Testis (tissue), 2 donors: ENCODE measurements at regions not wholly inside any gene's neighbourhood (a gene's known extent, or its start where the extent isn't known, plus 50 kb on each side); places are given as distances from the start of the nearest gene placed in this dataset.

Experiments
- CTCF ChIP-seq, 3 experiments: fragments of 450-650 bp in 2 of 3; fragments of 200-600 bp in 1 of 3; sonication (generic) in 1 of 3; IDR thresholded peaks; one replicate each; pipeline ENCODE4 v1.5.1; 2016 to 2019; ENCODE audit warnings: antibody characterized with exemption in 3 of 3, mild to moderate bottlenecking in 2 of 3, moderate library complexity in 1 of 3
- POLR2A ChIP-seq: fragments of 450-650 bp; IDR thresholded peaks from one replicate; pipeline ENCODE4 v1.6.1; 2017; ENCODE audit warnings: antibody characterized with exemption, mild to moderate bottlenecking, moderate library complexity

DNA sequence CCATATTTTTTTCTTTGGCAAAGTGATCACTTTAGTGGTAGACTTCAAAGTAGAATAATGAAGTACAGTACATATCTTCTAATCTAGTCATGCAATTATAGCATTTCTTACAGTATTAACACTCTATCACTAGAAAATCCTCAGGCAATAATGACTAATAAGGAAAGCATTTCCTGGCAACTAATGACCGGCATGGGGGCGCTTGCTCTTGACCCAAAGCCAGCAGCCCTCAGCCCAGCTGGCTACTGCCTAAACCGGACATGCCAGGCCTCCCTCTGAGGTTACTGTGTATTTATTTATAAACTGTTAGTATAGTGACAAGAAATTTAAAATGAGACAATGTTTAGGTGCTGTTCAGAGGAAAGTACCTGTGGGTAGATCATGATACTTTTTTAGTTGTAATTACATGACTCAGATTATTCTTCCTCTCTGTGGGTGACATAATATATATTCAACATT lies 633.8 kb downstream of the PTPRC start:
- TF ChIP-seq CTCF (IDR thresholded peaks at IDR 0.05): no peak
- TF ChIP-seq POLR2A: no peak
